Psoas muscle (tissue), 7 donors: ENCODE measurements at regions not wholly inside any gene's neighbourhood (a gene's known extent, or its start where the extent isn't known, plus 50 kb on each side); places are given as distances from the start of the nearest gene placed in this dataset.

Source experiments
- ATAC-seq, 4 donors: fragments of 200-7000 bp; cut with Tn5 transposase; one replicate each; pipeline ENCODE4 v1.9.1; 2020; ENCODE audit warnings: moderate library complexity in 3 of 4, mild to moderate bottlenecking in 2 of 4
- DNase-seq, 2 donors: peaks; one replicate each; pipeline ENCODE4 v3.0.0-alpha.2; 2020
- H3K27ac ChIP-seq: fragments of 200-600 bp; one replicate; pipeline ENCODE4 v1.8.0; 2022
- H3K27me3 ChIP-seq, 3 donors: fragments of 200-600 bp in 1 of 3; one replicate each; pipeline versions ENCODE4 v1.6.1 to v1.8.0; 2013 to 2022; ENCODE audit warnings: low read length in 2 of 3, mild to moderate bottlenecking in 2 of 3, moderate library complexity in 1 of 3; ENCODE audit not compliant: insufficient read depth in 3 of 3
- H3K36me3 ChIP-seq, 2 donors: fragments of 200-600 bp in 1 of 2; one replicate each; pipeline versions ENCODE4 v1.6.1 to v1.8.0; 2013 to 2022; ENCODE audit warnings: low read depth in 1 of 2, mild to moderate bottlenecking in 1 of 2, moderate library complexity in 1 of 2; ENCODE audit not compliant: insufficient read depth in 1 of 2
- H3K4me1 ChIP-seq: fragments of 200-600 bp; one replicate; pipeline ENCODE4 v1.8.0; 2022
- H3K4me3 ChIP-seq: fragments of 200-600 bp; one replicate; pipeline ENCODE4 v1.8.0; 2022; ENCODE audit warnings: mild to moderate bottlenecking
- H3K9me3 ChIP-seq: fragments of 200-600 bp; one replicate; pipeline ENCODE4 v1.8.0; 2022
- whole genome bisulfite sequencing, 3 donors: extraction: QIAGEN DNeasy Blood & Tissue Kit; methylation state at CpG; one replicate each; pipeline versions ENCODE4 v1.1.6 to v1.1.7; 2013; 5-methylcytosine and 5-hydroxymethylcytosine counted together
- intact Hi-C, 2 donors: fragments of 100-400 bp; cut with DNase I; formaldehyde crosslinking; loops; one replicate each; pipeline versions ENCODE4 v1.11.0 to v1.14.2; 2022
- TF ChIP-seq, protein P1 (sequence below): fragments of 200-600 bp; IDR thresholded peaks from one replicate; pipeline ENCODE4 v1.8.0; 2022; ENCODE audit warnings: antibody characterized with exemption
- donor health status: healthy with polysubstance abuse.
- donor health status: DM: no; HTN: no; CAD: no; lungs with moderate emphysema.
- donor health status: Bipolar disorder and iron deficiency.
- donor health status: healthy.
- donor health status: DM: yes; HTN: yes; CAD: no.
- donor health status: DM: no; HTN: no; CAD: no.
- donor health status: DM: yes; HTN: yes; CAD: no.

DNA sequence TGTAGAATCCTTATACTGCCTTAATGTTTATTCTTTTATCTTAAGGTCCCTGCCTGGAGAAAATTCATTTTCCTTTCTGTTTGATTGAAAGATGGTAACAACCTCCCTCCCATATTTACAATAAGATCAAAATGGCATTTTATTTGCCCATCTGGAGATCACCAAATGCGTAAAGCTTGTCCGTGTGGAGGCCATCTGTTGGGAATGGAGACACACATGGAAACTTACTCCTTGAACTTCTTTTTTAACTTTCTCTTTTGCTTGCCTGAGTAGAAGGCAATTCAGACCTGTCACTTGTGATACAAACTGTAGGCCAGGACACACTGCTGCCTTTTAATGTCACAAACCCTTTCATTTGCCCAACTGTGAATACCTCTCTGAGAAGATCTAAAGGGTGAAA, 144.8 kb upstream of the CEP162 start:
- H3K27ac ChIP-seq, result no peak overlapping the region
- WGBS, 3 donors, result 69 to 73% (median 69%) methylated on average over 2 of the region's 2 CpGs
- H3K4me3 ChIP-seq, result no peak overlapping the region
- intact Hi-C loops, result no loop called here
- no peak for DNase-seq
- ATAC-seq, result no peak
- no peaks in the 10 kb centered on the region for H3K4me1 ChIP-seq
- H3K36me3 ChIP-seq, result no peaks in the 10 kb centered on the region
- no peaks in the 10 kb centered on the region for H3K27me3 ChIP-seq
- TF ChIP-seq, protein P1, sequence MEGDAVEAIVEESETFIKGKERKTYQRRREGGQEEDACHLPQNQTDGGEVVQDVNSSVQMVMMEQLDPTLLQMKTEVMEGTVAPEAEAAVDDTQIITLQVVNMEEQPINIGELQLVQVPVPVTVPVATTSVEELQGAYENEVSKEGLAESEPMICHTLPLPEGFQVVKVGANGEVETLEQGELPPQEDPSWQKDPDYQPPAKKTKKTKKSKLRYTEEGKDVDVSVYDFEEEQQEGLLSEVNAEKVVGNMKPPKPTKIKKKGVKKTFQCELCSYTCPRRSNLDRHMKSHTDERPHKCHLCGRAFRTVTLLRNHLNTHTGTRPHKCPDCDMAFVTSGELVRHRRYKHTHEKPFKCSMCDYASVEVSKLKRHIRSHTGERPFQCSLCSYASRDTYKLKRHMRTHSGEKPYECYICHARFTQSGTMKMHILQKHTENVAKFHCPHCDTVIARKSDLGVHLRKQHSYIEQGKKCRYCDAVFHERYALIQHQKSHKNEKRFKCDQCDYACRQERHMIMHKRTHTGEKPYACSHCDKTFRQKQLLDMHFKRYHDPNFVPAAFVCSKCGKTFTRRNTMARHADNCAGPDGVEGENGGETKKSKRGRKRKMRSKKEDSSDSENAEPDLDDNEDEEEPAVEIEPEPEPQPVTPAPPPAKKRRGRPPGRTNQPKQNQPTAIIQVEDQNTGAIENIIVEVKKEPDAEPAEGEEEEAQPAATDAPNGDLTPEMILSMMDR, result no peak
- no peaks in the 10 kb centered on the region for H3K9me3 ChIP-seq

DNA sequence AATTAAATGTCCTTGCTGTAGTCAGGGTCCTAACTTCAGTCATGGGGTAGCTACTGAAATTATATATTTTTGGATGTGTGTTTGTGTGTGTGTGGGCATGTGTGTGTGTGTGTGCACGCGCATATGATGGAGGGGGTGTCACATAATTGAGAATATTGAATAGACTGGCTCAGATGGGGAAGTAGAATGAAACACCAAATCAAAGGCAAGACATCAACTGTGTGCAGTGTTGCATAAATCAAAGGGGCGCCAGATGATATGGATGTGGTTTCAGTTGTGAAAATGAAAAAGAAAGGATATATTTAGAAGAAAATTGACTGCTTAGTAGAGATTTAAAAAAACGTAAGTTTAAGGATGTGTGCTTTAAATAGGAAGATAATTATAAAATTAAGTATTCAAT, 144.2 kb upstream of the CEP162 start:
- Histone ChIP-seq H3K4me1 (no peaks in the 10 kb centered on the region), H3K36me3 (no peaks in the 10 kb centered on the region), H3K4me3 (no peak overlapping the region), H3K27me3 (no peaks in the 10 kb centered on the region), H3K9me3 (no peaks in the 10 kb centered on the region), H3K27ac (no peak overlapping the region)
- 69 to 83% (median 82%) methylated on average over 4 of the region's 4 CpGs for WGBS, 3 donors
- ATAC-seq (no peak), DNase-seq (no peak)
- intact Hi-C loops, result no loop called here
- TF ChIP-seq, protein P1, result no peak

DNA sequence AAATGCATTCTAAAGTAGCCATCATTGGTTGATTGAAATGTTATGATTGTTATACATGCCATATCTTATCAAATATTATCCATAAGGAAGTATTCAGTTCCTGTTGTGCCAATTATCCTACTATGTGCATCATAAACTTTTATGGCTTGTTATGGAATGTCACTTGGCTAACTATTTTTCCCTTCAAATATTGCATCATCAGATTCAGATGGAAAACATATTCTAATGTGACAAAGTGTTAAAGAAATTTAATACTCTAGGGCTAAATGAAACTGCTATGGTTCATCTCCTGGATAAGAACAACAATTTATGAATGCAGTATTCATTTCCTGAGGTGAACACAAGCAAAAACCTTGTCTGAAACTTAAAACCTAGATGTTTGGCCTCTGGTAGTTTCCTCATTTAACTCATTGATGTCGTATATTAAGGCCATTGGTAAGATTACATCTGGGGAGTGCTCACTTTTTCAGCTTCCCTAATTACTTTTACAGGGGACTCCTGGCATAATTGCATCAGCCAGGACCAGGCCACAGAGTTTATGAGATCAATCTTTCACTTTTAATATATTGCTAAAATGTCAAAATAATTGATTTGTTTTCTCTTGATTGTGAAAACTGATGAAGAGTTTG, 134.9 kb upstream of the CEP162 start:
- DNase-seq (no peak), ATAC-seq (no peak)
- no peak overlapping the region for H3K27ac ChIP-seq
- intact Hi-C loops, result no loop called here
- H3K4me3 ChIP-seq, result no peak overlapping the region
- 9 to 26% (median 25%) methylated on average over 1 of the region's 1 CpG for WGBS, 3 donors
- no peaks in the 10 kb centered on the region for H3K4me1 ChIP-seq
- H3K9me3 ChIP-seq, result no peaks in the 10 kb centered on the region
- no peaks in the 10 kb centered on the region for H3K27me3 ChIP-seq
- no peaks in the 10 kb centered on the region for H3K36me3 ChIP-seq
- TF ChIP-seq, protein P1, result no peak

DNA sequence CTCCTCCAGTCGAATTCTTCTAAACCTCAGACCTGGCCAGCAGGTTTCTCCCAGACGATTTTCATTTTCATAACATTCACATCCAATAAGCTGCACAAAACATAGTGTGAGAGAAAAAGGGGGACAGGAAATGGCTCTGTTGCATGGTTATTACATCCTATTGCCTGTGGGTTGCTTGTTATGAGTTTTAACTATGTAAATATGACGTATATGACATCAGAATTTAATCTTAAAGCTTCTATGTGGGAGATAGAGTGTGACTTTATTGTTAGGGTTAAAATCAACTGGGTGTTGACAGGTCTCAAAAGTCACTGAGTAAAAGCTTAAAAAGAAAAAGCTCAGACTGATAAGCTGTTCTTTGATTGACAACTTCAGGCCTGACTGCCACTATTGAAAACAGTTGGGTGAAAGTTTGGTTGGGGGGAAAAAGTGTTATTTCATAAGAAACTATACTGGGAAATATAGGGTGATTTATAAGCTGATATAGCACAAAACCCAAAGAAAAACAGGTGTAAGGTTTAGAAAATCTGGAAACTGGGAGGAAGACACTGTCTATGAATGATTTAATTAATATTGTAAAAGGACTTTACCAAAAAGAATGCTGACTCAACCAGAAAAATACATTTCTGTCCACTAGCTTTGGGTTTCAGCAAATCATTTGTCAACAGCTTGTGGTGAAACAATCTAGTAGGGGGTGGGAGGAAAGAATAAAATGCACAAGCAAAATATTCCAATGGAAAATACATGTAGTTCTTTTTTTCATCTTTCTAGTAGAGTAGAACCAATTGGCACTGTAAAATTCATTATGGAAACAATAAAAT, 134.1 kb upstream of the CEP162 start:
- no peak overlapping the region for H3K27ac ChIP-seq
- intact Hi-C loops, result no loop called here
- H3K9me3 ChIP-seq, result no peaks in the 10 kb centered on the region
- no peak overlapping the region for H3K4me3 ChIP-seq
- H3K36me3 ChIP-seq, result no peaks in the 10 kb centered on the region
- H3K4me1 ChIP-seq, result no peaks in the 10 kb centered on the region
- ATAC-seq, result no peak
- TF ChIP-seq, protein P1, result no peak
- 23 to 30% (median 24%) methylated on average over 3 of the region's 3 CpGs for whole genome bisulfite sequencing, 3 donors
- no peak for DNase-seq
- no peaks in the 10 kb centered on the region for H3K27me3 ChIP-seq
